NCI-H2107 treated with DMSO at 0.1 percent for 48 hours (cell line): ENCODE measurements at regions not wholly inside any gene's neighbourhood (a gene's known extent, or its start where the extent isn't known, plus 50 kb on each side); places are given as distances from the start of the nearest gene placed in this dataset.

Experiments used
- DNase-seq: peaks from one replicate; lab custom pipeline; 2025; ENCODE audit not compliant: unreplicated experiment; lab: John Stamatoyannopoulos, UW

DNA sequence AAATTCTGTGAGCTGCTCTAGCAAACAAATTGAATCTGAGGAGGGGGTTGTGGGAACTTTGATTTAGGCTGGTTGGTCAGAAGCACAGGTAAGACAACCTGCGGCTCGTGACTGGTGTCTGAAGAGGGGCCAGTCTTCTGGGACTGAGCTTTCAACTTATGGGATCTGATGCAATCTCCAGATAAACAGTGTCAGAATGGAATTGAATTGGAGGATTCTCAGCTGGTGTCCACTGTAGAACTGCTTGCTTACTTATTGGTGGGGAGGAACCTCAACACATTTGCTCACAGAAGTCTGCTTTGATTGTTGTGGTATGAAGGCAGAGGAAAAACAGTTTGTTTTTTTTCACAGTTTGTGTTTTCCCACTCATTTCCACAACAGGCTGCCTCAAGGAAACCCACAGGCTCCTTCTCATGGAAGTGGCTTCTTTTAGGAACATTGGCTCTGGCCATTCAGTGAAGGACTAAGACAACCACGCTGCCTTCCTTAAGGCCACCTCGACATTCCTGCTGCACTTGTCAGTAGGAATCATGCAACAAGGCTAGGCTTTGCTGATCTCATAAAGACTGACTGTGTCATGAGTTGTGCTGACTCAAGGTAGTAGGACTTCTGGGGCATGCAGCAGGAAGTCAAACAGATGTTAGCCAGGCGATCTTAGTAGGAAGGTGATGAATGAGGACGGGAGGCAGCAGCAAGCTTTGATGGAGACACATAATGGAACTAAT is 104.7 kb downstream of the TSN start:
- DNase-seq = no peak

DNA sequence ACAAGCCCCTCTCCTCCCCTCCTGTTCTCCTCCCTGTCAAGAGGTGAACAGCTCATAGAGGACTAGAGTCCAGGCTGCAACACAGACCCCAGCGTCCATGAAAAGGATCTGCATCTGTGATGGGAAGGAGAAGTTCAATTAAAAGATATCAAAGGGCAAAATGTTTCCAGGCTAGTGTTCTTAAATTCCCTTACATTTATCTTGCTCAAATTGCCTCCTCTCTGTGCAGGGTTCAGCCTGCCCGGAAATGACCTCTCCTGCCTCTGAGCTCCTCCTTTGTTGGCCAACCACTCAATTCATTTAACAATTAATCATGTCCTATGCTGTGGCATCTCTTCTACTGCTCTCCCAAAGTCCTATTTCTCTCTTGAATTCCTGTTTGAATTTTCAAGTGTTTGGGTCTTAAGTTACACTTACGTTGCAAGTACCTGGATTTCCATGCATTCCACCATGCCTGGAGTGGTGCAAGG is 105.3 kb downstream of the TSN start:
- no peak for DNase-seq

DNA sequence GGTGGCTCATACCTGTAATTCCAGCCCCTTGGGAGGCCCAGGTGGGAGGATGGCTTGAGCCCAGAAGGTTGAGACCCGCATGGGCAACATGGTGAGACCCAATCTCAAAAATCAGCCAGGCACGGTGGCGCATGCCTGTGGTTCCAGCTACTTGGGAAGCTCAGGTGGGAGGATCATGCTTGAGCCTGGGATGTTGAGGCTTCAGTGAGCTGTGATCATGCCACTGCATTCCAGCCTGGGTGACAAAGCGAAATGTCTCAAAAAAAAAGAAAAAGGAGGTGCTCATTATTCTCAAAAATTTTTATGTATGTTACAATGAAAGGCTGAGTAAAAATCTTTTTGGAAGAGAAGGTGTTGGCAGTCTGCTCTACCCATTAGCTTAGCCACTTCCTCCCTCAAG is 106.8 kb downstream of the TSN start:
- no peak for DNase-seq

DNA sequence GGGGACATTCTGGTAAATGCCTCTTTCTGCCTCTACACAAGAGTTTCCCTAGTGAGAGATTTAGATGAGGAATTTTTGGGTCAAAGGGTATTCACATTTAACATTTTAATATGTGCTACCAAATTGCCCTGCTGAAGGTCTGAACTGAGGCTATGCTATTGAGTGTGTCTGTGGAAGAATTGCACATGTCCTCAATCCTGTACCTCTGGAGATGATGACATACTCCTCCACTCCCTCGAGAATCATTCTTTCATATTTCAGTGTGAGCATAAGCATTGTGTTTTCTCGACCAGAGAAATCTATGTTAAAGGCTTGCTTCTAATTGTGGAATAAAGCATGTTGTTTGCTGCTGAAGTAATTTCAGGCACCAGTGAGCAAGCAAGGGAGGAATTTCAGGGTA is 110.5 kb downstream of the TSN start:
- DNase-seq = no peak

DNA sequence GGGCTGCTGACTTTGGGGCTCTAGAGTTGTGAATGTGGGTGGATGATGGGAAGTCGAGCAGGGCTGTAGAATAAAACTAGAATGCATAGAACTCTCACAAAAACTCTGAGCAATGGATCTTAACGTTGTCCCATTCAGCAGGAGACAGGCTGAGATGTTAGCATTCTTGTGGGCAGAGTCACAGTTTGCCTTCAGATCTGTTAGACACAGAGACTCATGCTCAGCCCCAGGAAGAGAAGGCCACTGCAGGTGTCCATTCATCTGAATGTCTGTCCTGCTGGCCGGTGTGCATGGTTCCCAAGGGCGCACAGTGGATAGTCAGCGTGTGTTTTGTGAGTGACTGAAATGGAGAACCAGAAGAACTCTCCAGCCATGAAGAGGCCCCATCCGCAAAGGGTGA is 111.3 kb downstream of the TSN start:
- DNase-seq = no peak

DNA sequence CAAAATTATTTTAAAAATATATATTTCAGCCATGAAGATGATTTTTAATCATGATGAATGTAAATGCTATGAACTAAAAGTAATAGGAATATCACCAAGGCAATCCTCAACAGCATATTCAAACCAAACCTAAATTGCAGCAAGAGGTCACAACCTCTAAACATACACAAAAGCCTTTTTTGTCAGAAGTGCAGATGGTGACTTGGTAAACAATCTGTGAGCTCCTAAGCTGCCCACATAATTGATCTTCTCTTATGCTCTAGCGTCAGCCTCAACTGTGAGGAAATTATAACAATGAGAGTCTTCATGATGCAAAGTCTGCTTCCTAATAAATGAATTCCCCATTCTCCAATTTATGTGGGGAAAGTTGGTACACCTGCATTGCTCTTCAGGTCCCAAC is 113.2 kb downstream of the TSN start:
- DNase-seq = peak; percentile 29

DNA sequence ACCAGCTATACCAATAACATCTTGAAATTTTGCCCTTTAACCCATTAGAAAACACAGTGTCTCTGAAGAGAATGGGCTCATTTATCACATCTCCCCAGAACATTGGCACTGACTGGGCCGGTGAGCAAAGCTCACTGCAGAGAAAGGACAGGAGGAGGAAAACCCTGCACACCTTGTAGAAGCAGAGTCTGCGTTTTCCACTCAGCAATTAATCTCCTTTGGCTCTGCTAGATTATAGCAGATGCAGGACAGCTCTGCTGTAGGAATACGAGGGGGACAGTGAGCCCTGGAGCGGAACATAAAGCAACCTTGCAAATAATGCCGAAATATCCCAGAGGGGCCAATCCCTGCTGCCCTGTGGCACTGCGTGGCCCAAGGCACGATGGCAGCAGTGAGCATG is 113.9 kb downstream of the TSN start:
- no peak for DNase-seq

DNA sequence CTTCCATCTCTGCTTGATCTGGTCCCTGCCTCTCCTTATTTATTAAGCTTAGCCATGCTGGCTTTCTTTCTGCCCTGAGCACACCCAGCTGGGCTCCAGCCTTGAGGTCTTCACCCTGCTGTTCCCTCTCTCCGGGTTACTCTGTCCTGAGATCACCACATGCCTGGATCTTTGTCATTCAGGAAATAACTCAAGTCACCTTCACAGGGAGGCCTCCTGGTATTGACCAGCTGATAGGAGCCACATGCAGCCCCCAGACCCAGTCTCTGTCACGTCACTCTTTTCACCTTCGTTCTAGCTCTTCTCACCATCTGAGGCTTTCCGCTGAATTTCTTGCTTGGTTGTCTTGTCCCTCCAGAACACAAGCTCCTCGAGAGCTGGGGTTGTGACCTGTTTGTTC is 114.4 kb downstream of the TSN start:
- DNase-seq = no peak

DNA sequence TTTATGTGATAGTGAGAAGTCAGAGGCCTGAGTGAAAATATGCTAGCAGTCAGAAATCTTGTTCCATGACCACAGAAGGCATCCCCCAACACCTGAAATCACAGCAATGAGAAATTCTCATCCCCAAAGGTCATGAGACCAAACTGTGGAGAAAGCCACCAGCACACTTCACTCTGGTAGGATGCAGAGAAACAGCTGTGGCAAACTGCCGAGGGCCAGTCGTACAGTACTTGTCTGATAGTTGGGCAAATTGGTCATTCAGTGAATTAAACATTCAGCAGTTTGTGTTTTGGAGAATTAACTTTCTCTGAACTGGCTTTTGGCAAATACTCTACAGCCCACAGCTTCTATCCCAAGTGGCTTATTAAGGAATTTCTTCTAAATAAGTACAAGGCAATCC is 117.2 kb downstream of the TSN start:
- DNase-seq = no peak

DNA sequence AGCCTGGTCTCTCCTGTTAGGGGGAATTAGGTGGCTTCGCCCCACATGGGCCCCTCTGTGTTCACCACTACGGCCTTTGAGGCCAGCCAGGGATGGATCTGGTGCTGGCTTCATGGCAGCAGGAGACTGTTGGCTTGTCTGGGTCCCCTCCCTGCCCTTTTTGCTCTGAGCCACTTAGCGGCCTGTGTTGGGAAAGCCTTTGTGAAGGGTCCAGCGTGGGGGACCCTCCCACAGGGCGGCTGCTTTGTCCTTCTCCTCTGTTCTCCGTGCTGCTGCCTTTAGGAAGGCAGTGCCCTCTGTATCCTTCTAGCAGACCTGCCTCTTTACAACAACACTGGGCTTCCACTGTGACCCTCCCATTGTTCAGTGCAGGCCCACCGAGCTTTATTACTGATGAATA is 118.4 kb downstream of the TSN start:
- DNase-seq = no peak

DNA sequence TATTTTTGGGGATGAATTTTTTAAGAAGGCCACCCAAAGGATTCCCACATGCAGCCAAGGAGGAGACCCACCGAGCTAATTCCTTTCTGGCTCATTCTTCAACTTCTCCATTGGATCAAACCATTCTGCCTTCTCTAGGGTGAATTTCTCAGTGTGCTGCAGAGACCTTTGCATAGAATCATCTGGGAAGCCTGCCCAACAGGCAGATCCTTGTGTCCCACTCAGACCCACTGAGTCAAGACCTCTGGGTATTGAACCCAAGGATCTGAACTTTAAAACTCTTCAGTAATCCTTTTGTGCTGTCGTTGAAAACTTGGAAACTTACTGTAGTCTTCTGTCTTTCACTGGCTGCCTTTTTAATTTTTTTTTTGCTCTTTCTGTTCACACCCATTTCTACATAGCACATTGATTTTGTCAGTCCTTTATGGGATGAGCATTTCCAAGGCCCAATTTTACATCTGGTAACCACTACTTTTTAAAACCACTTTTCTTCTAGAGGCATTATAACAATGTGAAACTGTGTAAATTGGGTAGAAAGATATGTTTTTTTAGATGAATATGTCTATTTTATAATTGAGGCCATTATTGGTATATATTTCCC is 120.2 kb downstream of the TSN start:
- no peak for DNase-seq

DNA sequence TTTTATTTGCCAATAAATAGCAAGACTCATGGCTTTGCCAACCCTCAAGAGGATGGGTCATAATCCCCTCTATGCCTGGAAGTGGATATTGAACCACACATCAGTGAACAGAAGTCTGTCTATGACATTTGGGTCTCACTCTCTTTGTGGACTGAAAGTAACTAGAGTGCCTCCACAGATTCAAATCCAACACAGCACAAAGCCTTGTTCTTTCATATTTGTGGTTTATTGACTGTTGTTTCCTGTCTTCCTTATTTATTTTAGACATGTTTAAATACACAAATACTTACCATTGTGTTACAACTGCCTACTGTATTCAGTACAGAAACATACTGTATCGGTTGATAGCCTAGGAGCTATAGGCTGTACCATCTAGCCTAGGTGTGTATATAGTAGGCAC is 121.9 kb downstream of the TSN start:
- DNase-seq = no peak

DNA sequence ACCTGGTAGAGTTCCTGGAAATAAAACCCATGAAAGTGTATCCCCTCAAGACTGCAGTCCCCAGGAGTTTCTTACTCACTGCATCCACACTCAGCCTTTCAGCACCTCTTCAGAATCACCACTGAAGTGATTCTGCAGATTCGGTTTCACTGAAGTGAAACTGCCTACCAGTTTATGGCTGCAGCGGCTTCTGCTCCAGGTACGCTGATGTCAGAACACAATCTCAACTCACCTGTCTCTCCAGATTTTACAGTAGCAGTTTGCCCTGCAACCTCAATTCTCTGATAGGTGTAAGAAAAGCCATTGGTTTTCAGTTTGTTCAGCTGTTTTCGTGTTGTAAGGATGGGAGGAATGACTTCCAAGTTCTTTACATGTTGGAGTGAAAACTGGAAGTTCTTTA is 124.8 kb downstream of the TSN start:
- no peak for DNase-seq

DNA sequence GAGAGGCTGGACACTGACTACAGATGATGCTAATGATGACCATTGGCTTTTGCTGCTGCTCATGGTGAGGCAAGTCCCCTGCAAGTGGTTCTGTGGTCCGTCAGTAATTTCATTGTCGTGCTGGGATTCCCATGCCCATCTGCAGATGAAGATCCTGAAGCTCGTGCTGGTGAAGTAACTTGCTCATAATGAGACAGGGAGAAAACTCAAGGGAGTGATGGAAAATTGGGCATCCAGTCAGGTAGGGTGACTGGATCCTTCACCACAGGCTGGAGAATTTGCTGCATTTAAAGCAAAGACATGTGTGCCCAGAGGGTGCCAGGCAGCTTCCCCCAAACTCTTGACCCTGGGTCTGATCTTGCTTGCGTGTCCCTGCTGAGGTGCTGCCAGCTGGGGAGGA is 125.6 kb downstream of the TSN start:
- DNase-seq = no peak

DNA sequence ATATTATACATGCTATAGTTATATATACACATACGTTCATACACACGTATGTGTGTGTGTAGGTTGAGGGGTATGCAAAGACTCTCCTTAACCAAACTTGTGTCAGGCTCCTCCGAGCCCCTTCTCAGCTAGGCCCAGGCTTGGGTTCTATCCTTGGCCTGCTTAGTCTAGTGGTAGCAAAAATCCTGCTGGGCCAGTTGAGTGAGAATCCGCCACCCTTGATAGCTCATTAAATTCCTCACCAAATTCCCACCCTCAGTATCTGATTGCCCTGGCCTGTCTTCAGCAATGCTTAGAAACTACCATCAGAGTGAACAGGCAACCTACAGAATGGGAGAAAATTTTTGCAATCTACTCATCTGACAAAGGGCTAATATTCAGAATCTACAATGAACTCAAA is 126.5 kb downstream of the TSN start:
- DNase-seq = no peak

DNA sequence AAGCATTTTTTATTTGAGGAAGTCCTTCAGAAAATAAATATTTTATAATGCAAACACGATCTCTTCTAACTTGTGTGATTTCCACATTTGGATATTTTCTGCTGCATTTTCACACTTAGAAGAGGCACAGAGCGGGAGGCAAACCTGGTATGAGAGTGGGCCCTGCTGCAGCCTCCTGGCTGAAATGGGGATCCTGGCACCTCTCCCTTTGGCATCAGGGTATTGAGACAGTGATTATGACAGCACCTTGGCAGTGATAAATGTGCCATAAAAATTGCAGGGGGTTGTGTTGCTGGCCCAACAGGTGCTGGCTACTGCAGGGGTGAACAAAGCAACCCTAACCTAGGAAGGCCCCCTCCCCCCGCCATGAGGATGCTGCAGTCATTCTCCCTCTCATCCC is 128.6 kb downstream of the TSN start:
- no peak for DNase-seq

DNA sequence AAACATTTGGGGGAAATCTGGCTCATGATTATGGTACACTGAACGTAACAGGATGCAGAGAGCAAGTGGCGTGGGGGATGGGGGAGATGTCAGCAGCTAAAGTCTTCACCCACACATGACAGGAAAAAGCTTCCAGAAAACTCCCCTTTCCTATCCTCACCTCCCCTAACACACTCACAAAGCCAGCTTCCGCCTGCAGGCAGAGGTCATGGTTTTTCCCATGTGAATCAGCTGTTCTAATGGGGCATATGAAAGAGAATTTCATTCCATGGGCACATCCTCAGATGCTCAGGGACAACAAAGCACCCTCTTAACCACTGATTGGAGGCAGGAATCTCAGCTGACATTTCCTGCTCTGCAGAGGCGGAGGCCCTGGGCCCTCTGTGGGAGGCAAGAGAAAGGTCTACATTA is 129.1 kb downstream of the TSN start:
- DNase-seq = no peak

DNA sequence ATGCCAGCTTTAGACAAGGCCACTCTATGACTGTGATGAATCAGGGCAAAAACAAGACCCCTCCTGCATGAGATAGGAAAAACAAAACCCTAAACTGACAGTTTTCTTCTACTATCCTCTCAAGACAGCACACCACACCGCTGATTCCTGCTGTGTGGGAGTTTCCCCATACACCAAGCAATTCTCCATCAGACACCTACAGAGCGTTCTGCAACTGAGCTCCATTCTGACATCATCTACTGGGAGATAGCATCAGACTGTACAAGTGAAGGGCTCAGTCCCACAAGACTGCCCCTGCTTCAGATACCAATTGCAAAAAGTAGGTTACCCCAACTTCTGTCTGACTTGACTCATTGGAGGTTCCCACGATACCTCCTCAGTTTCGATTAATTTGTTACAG is 130.6 kb downstream of the TSN start:
- no peak for DNase-seq

DNA sequence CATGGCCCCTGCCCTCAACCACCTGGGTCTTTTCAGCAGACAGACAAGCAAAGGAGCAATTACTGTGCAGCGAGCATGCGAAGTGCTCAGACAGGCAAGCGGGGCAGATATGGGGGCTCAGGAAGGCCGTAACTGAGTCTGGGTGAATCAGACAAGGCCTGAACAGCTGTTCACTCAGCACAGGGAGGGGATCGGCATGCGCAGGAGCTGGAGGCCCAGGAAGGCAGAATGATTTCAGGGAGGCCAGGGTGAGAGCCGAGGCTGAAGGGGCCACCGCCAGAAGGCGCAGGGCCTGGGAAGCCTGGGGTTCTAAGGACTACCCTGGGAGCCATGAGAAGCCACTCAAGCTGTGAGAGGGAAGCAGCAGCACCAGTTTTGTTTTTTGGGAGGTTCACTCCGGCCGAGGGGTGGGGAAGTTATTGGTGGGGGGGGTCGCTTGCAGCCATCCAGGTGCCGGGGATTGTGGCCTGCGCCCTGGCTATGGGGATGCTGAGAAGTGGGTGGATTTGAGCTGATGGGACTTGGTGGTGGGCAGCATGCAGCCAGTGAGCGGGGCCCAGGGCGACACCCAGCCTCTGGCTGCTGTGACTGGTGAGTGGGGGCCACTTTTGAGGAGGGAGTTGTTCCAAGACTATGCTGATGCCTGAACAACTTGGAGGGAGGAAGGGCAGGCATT is 132.2 kb downstream of the TSN start:
- no peak for DNase-seq

DNA sequence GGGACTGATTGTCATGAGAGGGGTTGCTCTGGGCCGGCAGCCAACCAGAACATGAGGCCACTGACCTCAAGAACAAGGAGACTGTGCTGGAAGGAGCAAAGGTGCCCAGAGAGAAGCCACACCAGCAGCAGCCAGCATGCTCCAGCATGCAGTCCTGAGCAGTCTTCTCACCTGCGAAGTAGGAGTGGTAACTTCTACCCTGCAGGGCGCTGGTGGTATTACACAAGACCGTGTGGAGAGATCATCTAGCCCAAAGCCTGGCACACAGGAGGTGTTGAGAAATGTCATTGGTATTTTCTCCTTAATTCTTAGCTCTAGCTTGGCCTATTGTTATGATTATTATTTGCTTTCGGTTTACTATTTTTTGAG is 132.7 kb downstream of the TSN start:
- DNase-seq = no peak

DNA sequence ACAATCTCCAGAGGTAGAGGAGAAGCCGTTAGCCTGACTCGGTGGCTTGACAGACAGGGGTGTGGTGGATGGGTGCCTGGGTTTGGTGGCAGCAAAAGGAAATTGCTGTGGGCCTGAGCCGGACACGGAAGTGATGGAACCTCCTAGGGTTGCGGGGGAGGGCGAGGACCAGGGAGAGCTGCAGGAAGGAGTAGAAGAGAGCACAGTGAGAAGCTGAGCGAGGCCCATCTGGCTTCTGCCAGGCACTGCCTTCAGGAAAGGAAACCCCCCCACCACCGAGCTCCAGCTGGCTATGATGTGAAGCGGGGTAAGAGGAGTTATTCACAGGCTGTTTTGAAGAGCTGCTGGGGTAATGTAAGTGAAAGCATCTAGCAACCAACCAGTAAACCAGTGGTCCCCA is 134.6 kb downstream of the TSN start:
- DNase-seq = no peak

DNA sequence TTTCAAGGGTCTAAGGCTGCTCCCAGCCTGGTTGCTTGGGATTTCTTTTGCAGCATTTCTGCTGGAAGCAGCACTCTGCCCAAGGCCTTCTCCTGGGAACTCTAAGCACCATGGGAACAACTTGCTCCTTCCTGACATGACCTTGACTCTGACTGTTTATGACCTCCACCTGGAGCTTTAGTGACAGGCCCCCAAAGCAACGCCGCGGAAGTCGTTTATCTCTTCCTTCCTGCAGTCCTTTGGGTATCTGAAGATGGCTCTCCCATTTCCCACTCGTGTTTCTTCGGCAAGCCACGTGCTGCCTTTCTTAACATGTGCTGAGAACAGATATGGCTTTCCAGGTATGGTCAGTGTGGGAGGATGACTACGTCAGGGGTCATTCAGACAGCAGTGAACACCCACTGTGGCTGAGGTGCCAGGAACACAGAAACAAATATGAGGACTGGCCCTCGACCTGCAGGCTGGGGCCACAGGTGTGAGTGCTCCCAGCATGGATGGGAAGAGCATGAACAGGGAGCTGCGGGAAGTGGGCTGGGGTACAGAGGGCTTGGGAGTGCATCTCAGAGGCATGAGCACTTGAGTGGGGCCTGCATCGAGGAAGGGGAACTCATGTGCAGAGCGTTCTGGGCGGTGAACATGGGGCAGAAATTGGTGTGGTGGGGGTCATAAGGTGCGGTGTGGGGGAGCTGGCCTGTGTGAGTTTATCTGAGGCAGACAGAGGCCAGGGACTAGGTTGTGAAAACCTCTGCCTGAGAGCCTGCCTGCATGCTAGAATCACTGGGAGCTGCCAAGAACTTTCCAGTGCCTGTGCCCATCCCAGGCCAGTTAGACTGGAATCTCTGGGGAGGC is 140.5 kb downstream of the TSN start:
- no peak for DNase-seq
